Fibroblast of upper back skin (primary cell): ENCODE measurements at regions not wholly inside any gene's neighbourhood (a gene's known extent, or its start where the extent isn't known, plus 50 kb on each side); places are given as distances from the start of the nearest gene placed in this dataset.
A peak's percentile ranks its signal among the peaks of the same experiment; 100 is the strongest.
"Not testable (repeated sequence)": the region's sequence is repeated elsewhere in the genome, so short reads cannot be mapped to it uniquely, and the experiment has no call there.

Experiments
- DNase-seq: peaks from one replicate; pipeline ENCODE4 v3.0.0-alpha.2; 2013

DNA sequence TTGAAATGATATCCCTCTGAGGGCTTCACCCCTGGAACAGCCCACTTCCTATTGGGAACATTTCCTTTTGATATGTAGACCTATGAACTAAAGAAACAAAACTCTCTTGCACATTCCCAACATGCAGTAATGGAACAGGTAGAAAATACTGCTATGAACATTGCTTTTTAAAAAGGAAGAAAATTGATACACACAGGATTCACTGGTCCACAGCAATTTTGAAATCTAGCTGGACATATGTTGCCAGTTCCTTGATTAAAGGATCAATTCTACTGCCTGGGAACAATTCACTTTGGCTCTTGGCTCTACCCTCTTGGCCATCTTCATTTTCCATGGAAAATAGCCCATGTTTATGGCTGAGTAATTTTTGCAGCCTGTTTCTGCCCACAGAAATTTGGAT lies 74.9 kb upstream of the ZNF280D start:
- no peak for DNase-seq

GRCh38 chr15:56806148-56806536 lies 72.8 kb upstream of the ZNF280D start:
- no peak for DNase-seq

GRCh38 chr15:56805466-56806147 lies 72.3 kb upstream of the ZNF280D start:
- peak; percentile 89 for DNase-seq

GRCh38 chr15:56804938-56805337 lies 71.6 kb upstream of the ZNF280D start:
- DNase-seq = peak; percentile 62

DNA sequence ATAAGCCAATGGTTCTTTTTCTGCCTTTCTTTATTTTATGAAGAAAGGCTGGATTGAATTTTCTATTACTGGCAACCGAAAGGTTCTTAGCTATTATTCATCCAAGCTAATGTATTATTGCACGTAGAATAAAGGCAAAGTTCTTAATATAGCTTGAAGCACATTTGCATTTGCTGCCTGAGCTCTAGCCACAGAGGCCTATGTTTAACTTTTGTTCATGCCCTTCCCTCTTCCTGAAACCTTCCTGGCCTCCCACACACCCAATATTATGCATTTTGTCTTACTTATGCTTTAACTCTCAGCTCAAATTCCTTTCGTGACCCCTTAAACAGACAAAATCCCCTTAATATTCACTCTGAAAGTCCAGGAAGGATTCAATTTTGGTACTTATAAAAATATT lies 71.0 kb upstream of the ZNF280D start:
- DNase-seq = no peak

DNA sequence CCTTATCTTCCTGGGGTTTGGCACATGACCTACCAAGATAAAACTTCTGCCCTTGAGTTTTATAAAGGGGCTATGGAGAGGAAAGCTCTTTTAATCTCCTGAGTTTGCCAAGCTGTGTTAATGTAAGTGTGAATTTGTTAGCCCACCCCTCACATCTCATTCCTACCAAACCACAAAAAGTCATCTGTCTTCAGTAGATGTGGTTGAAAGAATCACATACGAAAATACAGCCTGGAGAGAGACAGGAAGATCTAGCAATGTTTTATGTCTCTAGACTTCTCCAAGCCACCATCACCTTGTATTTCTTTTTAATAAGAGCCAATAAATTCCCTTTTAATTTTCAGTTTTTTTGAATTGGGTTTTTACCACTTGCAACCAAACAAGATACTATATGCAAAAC lies 68.9 kb upstream of the ZNF280D start:
- no peak for DNase-seq

- DNase-seq = peak; percentile 19
Measured at GRCh38 chr15:56798639-56799038, 65.3 kb upstream of the ZNF280D start.

GRCh38 chr15:56797720-56798275 lies 64.5 kb upstream of the ZNF280D start:
- DNase-seq = no peak

- DNase-seq = peak; percentile 49
Measured at GRCh38 chr15:56795502-56795901, 62.2 kb upstream of the ZNF280D start.

- DNase-seq = peak; percentile 85
Measured at GRCh38 chr15:56794553-56795329, 61.4 kb upstream of the ZNF280D start.

DNA sequence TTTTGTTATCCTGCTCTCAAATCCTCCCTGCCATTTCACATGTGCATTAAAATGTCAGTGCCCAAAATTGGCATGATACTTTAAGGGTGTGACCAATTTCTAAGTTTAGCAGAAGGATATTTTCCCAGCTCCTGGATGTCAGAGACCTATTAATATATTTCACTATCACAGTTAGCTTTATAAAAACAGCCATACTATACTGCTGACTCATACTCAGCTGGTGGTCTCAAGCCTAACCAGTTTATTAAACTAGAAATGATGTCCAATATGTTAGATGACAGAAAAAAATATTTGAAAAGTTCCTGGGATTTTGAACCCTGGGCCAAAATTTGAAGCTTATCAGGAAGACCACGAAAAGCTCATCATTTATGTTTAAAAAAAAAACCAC lies 60.9 kb upstream of the ZNF280D start:
- DNase-seq = peak; percentile 88

GRCh38 chr15:56792211-56792610 lies 58.9 kb upstream of the ZNF280D start:
- DNase-seq = peak; percentile 17

GRCh38 chr15:56791521-56791920 lies 58.2 kb upstream of the ZNF280D start:
- DNase-seq = not testable (repeated sequence)

- no peak for DNase-seq
Measured at GRCh38 chr15:56788359-56788758, 55.0 kb upstream of the ZNF280D start.

- DNase-seq = no peak
Measured at GRCh38 chr15:56786966-56787365, 53.7 kb upstream of the ZNF280D start.

- DNase-seq = no peak
Measured at GRCh38 chr15:56783857-56784661, 50.8 kb upstream of the ZNF280D start.

DNA sequence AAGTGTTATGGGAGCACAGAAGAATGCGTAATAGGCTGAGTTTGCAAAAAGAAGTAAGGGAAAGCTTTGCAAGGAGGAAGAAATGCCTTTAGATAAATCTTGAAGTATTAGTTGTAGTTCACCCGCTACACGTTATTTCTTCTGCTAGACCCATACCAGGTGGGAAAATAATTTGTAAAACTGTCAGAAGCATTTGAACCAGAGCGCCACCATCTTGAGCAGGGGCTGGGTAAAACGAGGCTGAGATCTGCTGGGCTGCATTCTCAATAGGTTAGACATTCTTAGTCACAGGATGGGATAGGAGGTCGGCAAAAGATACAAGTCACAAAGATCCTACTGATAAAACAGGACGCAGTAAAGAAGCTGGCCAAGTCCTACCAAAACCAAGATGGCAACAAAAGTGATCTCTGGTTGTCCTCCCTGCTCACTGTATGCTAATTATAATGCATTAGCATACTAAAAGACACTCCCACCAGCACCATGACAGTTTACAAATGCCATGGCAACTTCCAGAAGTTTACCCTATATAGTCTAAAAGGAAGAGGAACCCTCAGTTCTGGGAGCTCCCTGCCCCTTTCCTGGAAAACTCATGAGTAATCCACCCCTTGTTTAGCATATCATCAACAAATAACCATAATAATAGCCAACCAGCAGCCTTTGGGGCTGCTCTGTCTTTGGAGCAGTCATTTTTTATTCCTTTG lies 50.0 kb upstream of the ZNF280D start:
- DNase-seq = no peak
